ENCODE measurements at regions not wholly inside any gene's neighbourhood (a gene's known extent, or its start where the extent isn't known, plus 50 kb on each side); places are given as distances from the start of the nearest gene placed in this dataset.
"Not testable (repeated sequence)": the region's sequence is repeated elsewhere in the genome, so short reads cannot be mapped to it uniquely, and the experiment has no call there.

- H3K36me3 Mint-ChIP-seq (ENCODE audit: unreplicated experiment) = no peaks in the 10 kb centered on the region
- TF ChIP-seq CTCF (IDR thresholded peaks at IDR 0.05) = no peak
- H3K27me3 Mint-ChIP-seq (ENCODE audit: unreplicated experiment) = peaks cover 15% of the 10 kb centered on the region
- peaks cover 5% of the 10 kb centered on the region for H3K4me1 Mint-ChIP-seq (ENCODE audit: unreplicated experiment)
- no peak overlapping the region for H3K4me3 Mint-ChIP-seq (ENCODE audit: unreplicated experiment)
- H3K27ac Mint-ChIP-seq (ENCODE audit: unreplicated experiment) = no peak overlapping the region
- H3K9me3 Mint-ChIP-seq (ENCODE audit: unreplicated experiment) = peaks cover 25% of the 10 kb centered on the region
- no peak for DNase-seq (ENCODE audit: extremely low spot score, unreplicated experiment)
Measured at GRCh38 chr3:153414982-153415381, 253.0 kb downstream of the RAP2B start.

- no peak overlapping the region for H3K27ac Mint-ChIP-seq (ENCODE audit: unreplicated experiment)
- no peaks in the 10 kb centered on the region for H3K36me3 Mint-ChIP-seq (ENCODE audit: unreplicated experiment)
- no peak for DNase-seq (ENCODE audit: extremely low spot score, unreplicated experiment)
- peaks cover 6% of the 10 kb centered on the region for H3K27me3 Mint-ChIP-seq (ENCODE audit: unreplicated experiment)
- peaks cover 53% of the 10 kb centered on the region for H3K9me3 Mint-ChIP-seq (ENCODE audit: unreplicated experiment)
- TF ChIP-seq CTCF (IDR thresholded peaks at IDR 0.05) = no peak
- no peaks in the 10 kb centered on the region for H3K4me1 Mint-ChIP-seq (ENCODE audit: unreplicated experiment)
- H3K4me3 Mint-ChIP-seq (ENCODE audit: unreplicated experiment) = no peak overlapping the region
Measured at GRCh38 chr3:153422314-153422713, 260.3 kb downstream of the RAP2B start.

GRCh38 chr3:153423820-153424219 lies 261.8 kb downstream of the RAP2B start:
- not testable (repeated sequence) for H3K4me3 Mint-ChIP-seq (ENCODE audit: unreplicated experiment); DNase-seq (ENCODE audit: extremely low spot score, unreplicated experiment); H3K27ac Mint-ChIP-seq (ENCODE audit: unreplicated experiment); H3K27me3 Mint-ChIP-seq (ENCODE audit: unreplicated experiment); H3K36me3 Mint-ChIP-seq (ENCODE audit: unreplicated experiment); H3K4me1 Mint-ChIP-seq (ENCODE audit: unreplicated experiment)
- peaks cover 44% of the 10 kb centered on the region for H3K9me3 Mint-ChIP-seq (ENCODE audit: unreplicated experiment)

- Mint-ChIP-seq H3K4me3 (ENCODE audit: unreplicated experiment) (no peak overlapping the region), H3K4me1 (ENCODE audit: unreplicated experiment) (no peaks in the 10 kb centered on the region), H3K27me3 (ENCODE audit: unreplicated experiment) (peaks cover 3% of the 10 kb centered on the region), H3K27ac (ENCODE audit: unreplicated experiment) (no peak overlapping the region), H3K9me3 (ENCODE audit: unreplicated experiment) (peaks cover 32% of the 10 kb centered on the region), H3K36me3 (ENCODE audit: unreplicated experiment) (no peaks in the 10 kb centered on the region)
- DNase-seq (ENCODE audit: extremely low spot score, unreplicated experiment) = no peak
- TF ChIP-seq CTCF (IDR thresholded peaks at IDR 0.05) = no peak
Measured at GRCh38 chr3:153426344-153426743, 264.3 kb downstream of the RAP2B start.

- Mint-ChIP-seq H3K27me3 (ENCODE audit: unreplicated experiment) (peaks cover 3% of the 10 kb centered on the region), H3K4me3 (ENCODE audit: unreplicated experiment) (no peak overlapping the region), H3K36me3 (ENCODE audit: unreplicated experiment) (no peaks in the 10 kb centered on the region), H3K27ac (ENCODE audit: unreplicated experiment) (no peak overlapping the region), H3K4me1 (ENCODE audit: unreplicated experiment) (no peaks in the 10 kb centered on the region), H3K9me3 (ENCODE audit: unreplicated experiment) (peaks cover 32% of the 10 kb centered on the region)
- TF ChIP-seq CTCF (IDR thresholded peaks at IDR 0.05) = no peak
- no peak for DNase-seq (ENCODE audit: extremely low spot score, unreplicated experiment)
Measured at GRCh38 chr3:153426803-153427202, 264.8 kb downstream of the RAP2B start.

GRCh38 chr3:153429821-153430220 lies 267.8 kb downstream of the RAP2B start:
- no peaks in the 10 kb centered on the region for H3K4me1 Mint-ChIP-seq (ENCODE audit: unreplicated experiment)
- no peak overlapping the region for H3K4me3 Mint-ChIP-seq (ENCODE audit: unreplicated experiment)
- DNase-seq (ENCODE audit: extremely low spot score, unreplicated experiment) = no peak
- H3K27me3 Mint-ChIP-seq (ENCODE audit: unreplicated experiment) = peaks cover 3% of the 10 kb centered on the region
- H3K36me3 Mint-ChIP-seq (ENCODE audit: unreplicated experiment) = no peaks in the 10 kb centered on the region
- peaks cover 6% of the 10 kb centered on the region for H3K9me3 Mint-ChIP-seq (ENCODE audit: unreplicated experiment)
- no peak for TF ChIP-seq CTCF (IDR thresholded peaks at IDR 0.05)
- H3K27ac Mint-ChIP-seq (ENCODE audit: unreplicated experiment) = no peak overlapping the region
